Activated naive CD8-positive, alpha-beta T cell treated with anti-CD3 and anti-CD28 coated beads, Interleukin-2, amount 50 U/mL, for 24 hours (primary cell): ENCODE measurements at regions not wholly inside any gene's neighbourhood (a gene's known extent, or its start where the extent isn't known, plus 50 kb on each side); places are given as distances from the start of the nearest gene placed in this dataset.
A peak's percentile ranks its signal among the peaks of the same experiment; 100 is the strongest.

ENCODE experiments used
- ATAC-seq: fragments of 150-1000 bp; cut with Tn5 transposase; one replicate; pipeline ENCODE4 v1.10.0; 2021
- DNase-seq: peaks from one replicate; pipeline ENCODE4 v3.0.0; 2021
- H3K27ac Mint-ChIP-seq: one replicate; pipeline ENCODE4 v1.8.0; 2021; ENCODE audit warnings: mild to moderate bottlenecking, mixed read lengths
- H3K27me3 Mint-ChIP-seq: one replicate; pipeline ENCODE4 v1.8.0; 2021; ENCODE audit warnings: mixed read lengths
- H3K36me3 Mint-ChIP-seq: one replicate; pipeline ENCODE4 v1.8.0; 2021; ENCODE audit warnings: low read depth, mixed read lengths
- H3K4me1 Mint-ChIP-seq: one replicate; pipeline ENCODE4 v1.8.0; 2021; ENCODE audit warnings: mixed read lengths
- H3K4me3 Mint-ChIP-seq: one replicate; pipeline ENCODE4 v1.8.0; 2021; ENCODE audit warnings: mild to moderate bottlenecking, moderate library complexity, mixed read lengths
- H3K9me3 Mint-ChIP-seq: one replicate; pipeline ENCODE4 v1.8.0; 2021; ENCODE audit warnings: mixed read lengths

- H3K36me3 Mint-ChIP-seq: no peaks in the 10 kb centered on the region
- no peak overlapping the region for H3K4me3 Mint-ChIP-seq
- H3K9me3 Mint-ChIP-seq: no peaks in the 10 kb centered on the region
- H3K27ac Mint-ChIP-seq: no peak overlapping the region
- H3K4me1 Mint-ChIP-seq: no peaks in the 10 kb centered on the region
- no peak for DNase-seq
- H3K27me3 Mint-ChIP-seq: no peaks in the 10 kb centered on the region
- ATAC-seq: no peak
Observed at GRCh38 chr9:12997009-12997408, 222.2 kb downstream of the LURAP1L start.

DNA sequence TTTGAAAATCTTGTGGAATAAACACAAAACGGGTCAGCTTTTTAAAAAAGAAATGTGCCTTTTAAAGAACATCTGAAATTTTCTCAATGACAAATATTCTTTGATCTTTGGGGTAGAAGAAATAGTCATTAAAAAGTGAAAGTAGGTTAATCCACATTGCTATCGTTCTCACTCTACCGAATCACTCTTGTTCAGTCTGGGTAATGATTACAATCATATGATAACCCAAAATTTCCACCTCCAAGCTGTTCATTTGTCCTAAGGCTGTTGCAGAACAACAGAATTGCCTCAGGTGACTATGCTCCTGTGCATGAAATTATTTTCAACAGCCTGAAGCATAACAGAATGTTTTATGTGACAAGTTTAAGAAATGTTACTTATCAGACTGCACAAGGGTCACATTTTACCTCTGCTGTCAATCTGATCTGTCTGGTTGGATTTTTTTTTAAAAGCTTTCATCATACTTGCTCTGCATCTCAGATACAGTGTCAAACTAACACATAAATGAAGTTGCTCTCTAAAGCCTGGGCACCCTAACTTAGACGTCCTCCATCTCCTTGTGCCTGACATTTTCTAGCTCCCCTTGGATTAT, 227.3 kb downstream of the LURAP1L start:
- DNase-seq: no peak

GRCh38 chr9:13002740-13003139, 227.9 kb downstream of the LURAP1L start:
- Mint-ChIP-seq H3K9me3 (no peaks in the 10 kb centered on the region), H3K27ac (no peak overlapping the region), H3K4me1 (no peaks in the 10 kb centered on the region), H3K27me3 (no peaks in the 10 kb centered on the region), H3K36me3 (no peaks in the 10 kb centered on the region), H3K4me3 (no peak overlapping the region)
- ATAC-seq (no peak), DNase-seq (no peak)

More for the DNA sequence above, 227.3 kb downstream of the LURAP1L start:
- Mint-ChIP-seq H3K27ac (no peak overlapping the region), H3K36me3 (no peaks in the 10 kb centered on the region), H3K4me1 (no peaks in the 10 kb centered on the region), H3K4me3 (no peak overlapping the region), H3K9me3 (no peaks in the 10 kb centered on the region), H3K27me3 (no peaks in the 10 kb centered on the region)
- ATAC-seq: no peak

GRCh38 chr9:13009871-13010270, 235.1 kb downstream of the LURAP1L start:
- Mint-ChIP-seq H3K4me1 (no peaks in the 10 kb centered on the region), H3K9me3 (peaks cover 13% of the 10 kb centered on the region), H3K27me3 (no peaks in the 10 kb centered on the region), H3K4me3 (no peak overlapping the region), H3K27ac (no peak overlapping the region), H3K36me3 (no peaks in the 10 kb centered on the region)
- ATAC-seq: no peak
- DNase-seq: no peak

DNA sequence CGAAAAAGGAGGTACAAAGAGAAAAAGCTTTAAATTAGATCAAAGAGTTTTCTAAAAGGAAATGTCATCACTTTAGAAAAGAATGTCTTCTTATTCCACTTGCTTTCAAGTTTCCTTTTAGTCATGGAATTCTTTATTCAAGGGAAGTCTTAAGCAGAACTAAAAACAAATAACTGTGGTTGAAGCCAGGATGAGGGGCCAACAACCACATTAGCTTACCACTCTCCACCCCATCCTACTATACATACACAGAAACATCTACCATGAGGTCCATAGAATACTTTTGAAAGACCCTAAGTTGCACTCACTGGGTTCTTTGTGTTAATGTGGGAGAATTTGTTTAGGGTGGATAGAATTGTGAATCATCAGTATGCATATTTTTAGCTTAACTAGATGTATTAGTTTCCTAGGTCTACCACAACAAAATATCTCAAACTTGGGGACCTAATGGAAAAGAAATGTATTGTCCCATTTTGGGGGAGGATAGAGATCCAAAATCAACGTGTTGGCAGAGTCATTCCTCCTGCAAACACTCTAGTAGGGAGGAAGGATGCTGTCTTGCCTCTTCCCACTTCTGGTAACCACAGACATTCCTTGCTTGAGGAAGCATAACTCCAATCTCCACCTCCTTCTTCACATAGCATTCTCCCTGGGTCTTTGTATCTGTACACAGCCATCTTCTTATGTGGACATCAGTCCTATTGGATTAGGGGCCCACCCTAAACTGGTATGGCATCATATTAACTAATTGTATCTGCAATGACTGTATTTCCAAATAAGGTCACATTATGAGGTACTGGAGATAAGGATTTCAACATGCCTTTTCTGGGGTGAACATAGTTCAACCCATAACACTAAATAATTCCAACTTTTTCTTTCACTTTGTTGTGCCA, 239.4 kb downstream of the LURAP1L start:
- H3K4me1 Mint-ChIP-seq: no peaks in the 10 kb centered on the region
- H3K27ac Mint-ChIP-seq: no peak overlapping the region
- H3K9me3 Mint-ChIP-seq: peaks cover 7% of the 10 kb centered on the region
- ATAC-seq (no peak), DNase-seq (no peak)
- no peaks in the 10 kb centered on the region for H3K27me3 Mint-ChIP-seq
- H3K36me3 Mint-ChIP-seq: no peaks in the 10 kb centered on the region
- no peak overlapping the region for H3K4me3 Mint-ChIP-seq

- Mint-ChIP-seq H3K27ac (no peak overlapping the region), H3K9me3 (peaks cover 6% of the 10 kb centered on the region), H3K27me3 (no peaks in the 10 kb centered on the region)
Observed at GRCh38 chr9:13017260-13017659, 242.4 kb downstream of the LURAP1L start.

GRCh38 chr9:13020146-13021040, 245.6 kb downstream of the LURAP1L start:
- H3K27ac Mint-ChIP-seq: no peak overlapping the region
- no peaks in the 10 kb centered on the region for H3K36me3 Mint-ChIP-seq
- no peaks in the 10 kb centered on the region for H3K27me3 Mint-ChIP-seq
- DNase-seq (no peak), ATAC-seq (no peak)
- no peak overlapping the region for H3K4me3 Mint-ChIP-seq
- no peaks in the 10 kb centered on the region for H3K4me1 Mint-ChIP-seq
- H3K9me3 Mint-ChIP-seq: peaks cover 10% of the 10 kb centered on the region

More at GRCh38 chr9:13017260-13017659, 242.4 kb downstream of the LURAP1L start:
- ATAC-seq (no peak), DNase-seq (no peak)
- no peaks in the 10 kb centered on the region for H3K36me3 Mint-ChIP-seq
- no peak overlapping the region for H3K4me3 Mint-ChIP-seq
- no peaks in the 10 kb centered on the region for H3K4me1 Mint-ChIP-seq

DNA sequence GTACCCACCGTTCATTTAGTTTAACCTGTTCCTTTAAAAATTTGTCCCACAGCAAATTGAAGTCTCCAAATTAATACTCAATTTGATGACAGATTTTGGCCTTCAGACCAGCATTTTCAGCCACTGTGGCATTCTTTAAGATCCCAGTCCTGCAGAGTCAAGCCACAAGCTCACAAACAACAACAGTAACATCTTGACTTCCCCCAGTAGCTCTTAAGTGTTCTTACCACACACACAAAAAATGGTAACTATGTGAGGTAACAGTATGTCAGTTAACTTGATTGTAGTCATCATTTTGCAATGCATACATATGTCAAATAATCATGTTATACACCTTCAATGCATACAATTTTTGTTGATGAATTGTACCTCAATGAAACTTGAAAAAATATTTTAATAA, 247.9 kb downstream of the LURAP1L start:
- no peak overlapping the region for H3K4me3 Mint-ChIP-seq
- peaks cover 14% of the 10 kb centered on the region for H3K9me3 Mint-ChIP-seq
- ATAC-seq: no peak
- H3K36me3 Mint-ChIP-seq: no peaks in the 10 kb centered on the region
- no peaks in the 10 kb centered on the region for H3K4me1 Mint-ChIP-seq
- DNase-seq: no peak
- no peak overlapping the region for H3K27ac Mint-ChIP-seq
- no peaks in the 10 kb centered on the region for H3K27me3 Mint-ChIP-seq

GRCh38 chr9:13023498-13023897, 248.7 kb downstream of the LURAP1L start:
- H3K27me3 Mint-ChIP-seq: no peaks in the 10 kb centered on the region
- no peak overlapping the region for H3K27ac Mint-ChIP-seq
- DNase-seq (no peak), ATAC-seq (no peak)
- H3K4me1 Mint-ChIP-seq: no peaks in the 10 kb centered on the region
- no peaks in the 10 kb centered on the region for H3K36me3 Mint-ChIP-seq
- H3K4me3 Mint-ChIP-seq: no peak overlapping the region
- peaks cover 14% of the 10 kb centered on the region for H3K9me3 Mint-ChIP-seq

DNA sequence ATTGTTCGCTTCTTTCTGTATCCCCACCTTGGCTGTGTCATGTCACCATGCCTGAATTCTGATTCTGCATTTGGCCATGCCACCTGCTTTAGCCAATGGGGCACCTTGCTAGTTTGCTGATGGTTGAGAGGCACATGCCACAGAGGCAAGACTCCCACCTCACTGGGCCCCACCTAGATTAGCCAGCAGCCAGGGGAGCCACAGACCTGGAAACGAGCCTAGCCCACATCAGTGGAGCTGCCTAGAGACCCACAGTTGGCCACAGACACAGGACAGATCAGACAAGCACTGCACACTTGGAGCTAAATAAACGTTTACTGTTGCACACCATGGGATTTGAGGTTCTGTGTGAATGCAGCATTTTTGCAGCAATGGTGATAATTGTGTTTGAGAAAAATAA, 252.1 kb downstream of the LURAP1L start:
- H3K4me1 Mint-ChIP-seq: no peaks in the 10 kb centered on the region
- no peaks in the 10 kb centered on the region for H3K36me3 Mint-ChIP-seq
- H3K27ac Mint-ChIP-seq: no peak overlapping the region
- DNase-seq (no peak), ATAC-seq (no peak)
- no peak overlapping the region for H3K4me3 Mint-ChIP-seq
- H3K9me3 Mint-ChIP-seq: peaks cover 9% of the 10 kb centered on the region
- H3K27me3 Mint-ChIP-seq: no peaks in the 10 kb centered on the region

GRCh38 chr9:13027879-13028278, 251.6 kb downstream of the MPDZ start:
- H3K27me3 Mint-ChIP-seq: no peaks in the 10 kb centered on the region
- DNase-seq (no peak), ATAC-seq (no peak)
- H3K27ac Mint-ChIP-seq: no peak overlapping the region
- H3K4me3 Mint-ChIP-seq: no peak overlapping the region
- no peaks in the 10 kb centered on the region for H3K4me1 Mint-ChIP-seq
- peaks cover 8% of the 10 kb centered on the region for H3K9me3 Mint-ChIP-seq
- H3K36me3 Mint-ChIP-seq: no peaks in the 10 kb centered on the region

GRCh38 chr9:13032585-13032984, 246.9 kb downstream of the MPDZ start:
- no peak overlapping the region for H3K27ac Mint-ChIP-seq
- peaks cover 4% of the 10 kb centered on the region for H3K9me3 Mint-ChIP-seq
- H3K4me1 Mint-ChIP-seq: no peaks in the 10 kb centered on the region
- no peak overlapping the region for H3K4me3 Mint-ChIP-seq
- no peak for DNase-seq
- no peaks in the 10 kb centered on the region for H3K36me3 Mint-ChIP-seq
- no peaks in the 10 kb centered on the region for H3K27me3 Mint-ChIP-seq
- no peak for ATAC-seq

DNA sequence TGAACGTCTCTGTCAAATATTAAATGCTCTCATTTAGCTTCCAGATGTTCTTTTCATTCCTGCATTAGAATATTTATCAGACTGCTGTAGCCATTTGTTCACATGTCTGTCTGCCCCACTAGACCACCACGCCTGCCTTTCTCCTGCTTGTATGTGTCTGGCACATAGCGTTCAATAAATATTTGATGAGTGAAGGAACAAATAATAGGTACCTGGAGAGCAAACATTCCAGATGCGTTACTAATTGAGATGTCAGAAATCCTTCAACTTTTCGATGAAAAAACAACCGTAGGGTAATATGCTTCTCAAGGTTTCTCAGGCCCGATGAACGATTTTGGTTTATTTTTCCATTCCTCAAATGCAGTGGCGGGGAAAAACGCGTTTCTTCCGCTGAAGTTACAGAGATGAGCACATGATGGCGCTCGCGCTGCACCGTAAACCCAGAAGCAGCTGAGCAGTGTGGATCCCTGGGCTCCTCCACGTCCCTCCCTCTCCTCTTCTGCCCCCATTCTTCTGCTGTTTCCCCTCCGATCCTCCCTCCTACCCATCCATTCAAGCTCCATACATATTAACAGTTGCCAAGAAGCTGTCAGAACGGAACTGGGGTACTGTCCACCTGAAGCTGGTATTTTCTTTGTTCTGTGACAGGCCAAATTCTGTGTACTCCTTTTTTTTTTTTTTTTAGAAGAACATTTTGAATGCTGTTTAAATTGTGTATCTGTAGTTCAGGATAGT, 245.4 kb downstream of the MPDZ start:
- DNase-seq (peak; percentile 8), ATAC-seq (no peak)
- no peak overlapping the region for H3K4me3 Mint-ChIP-seq
- no peaks in the 10 kb centered on the region for H3K4me1 Mint-ChIP-seq
- H3K36me3 Mint-ChIP-seq: no peaks in the 10 kb centered on the region
- no peaks in the 10 kb centered on the region for H3K27me3 Mint-ChIP-seq
- H3K27ac Mint-ChIP-seq: no peak overlapping the region
- peaks cover 4% of the 10 kb centered on the region for H3K9me3 Mint-ChIP-seq

- Mint-ChIP-seq H3K36me3 (no peaks in the 10 kb centered on the region), H3K4me3 (no peak overlapping the region), H3K9me3 (peaks cover 4% of the 10 kb centered on the region), H3K27me3 (no peaks in the 10 kb centered on the region), H3K27ac (no peak overlapping the region), H3K4me1 (no peaks in the 10 kb centered on the region)
- DNase-seq (no peak), ATAC-seq (no peak)
Observed at GRCh38 chr9:13034694-13035002, 244.8 kb downstream of the MPDZ start.
